ENCODE measurements at regions not wholly inside any gene's neighbourhood (a gene's known extent, or its start where the extent isn't known, plus 50 kb on each side); places are given as distances from the start of the nearest gene placed in this dataset.

DNA sequence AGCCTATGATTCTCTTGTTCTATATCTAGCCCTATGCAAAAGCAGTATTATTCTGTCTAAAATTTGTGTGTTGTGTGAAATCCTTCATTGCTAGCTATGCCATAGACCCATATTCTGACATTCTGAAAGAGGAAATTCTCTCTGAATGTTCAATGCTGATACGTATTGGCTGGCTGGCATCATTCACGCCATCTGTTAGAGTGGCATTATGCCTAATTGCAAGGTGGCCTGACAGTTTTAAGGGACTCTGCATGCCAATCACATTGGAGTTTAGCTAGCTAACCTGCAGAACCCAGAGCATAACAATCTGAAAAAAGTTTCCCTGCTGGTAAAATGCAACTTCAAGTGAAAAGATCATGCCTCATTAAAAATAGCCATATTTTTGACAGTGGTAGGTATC, 316.0 kb downstream of the SOX11 start:
- TF ChIP-seq CBFB (CRISPR knock-in tag; IDR thresholded peaks at IDR 0.05; ENCODE audit: low read depth): no peak
- TF ChIP-seq, protein P1, sequence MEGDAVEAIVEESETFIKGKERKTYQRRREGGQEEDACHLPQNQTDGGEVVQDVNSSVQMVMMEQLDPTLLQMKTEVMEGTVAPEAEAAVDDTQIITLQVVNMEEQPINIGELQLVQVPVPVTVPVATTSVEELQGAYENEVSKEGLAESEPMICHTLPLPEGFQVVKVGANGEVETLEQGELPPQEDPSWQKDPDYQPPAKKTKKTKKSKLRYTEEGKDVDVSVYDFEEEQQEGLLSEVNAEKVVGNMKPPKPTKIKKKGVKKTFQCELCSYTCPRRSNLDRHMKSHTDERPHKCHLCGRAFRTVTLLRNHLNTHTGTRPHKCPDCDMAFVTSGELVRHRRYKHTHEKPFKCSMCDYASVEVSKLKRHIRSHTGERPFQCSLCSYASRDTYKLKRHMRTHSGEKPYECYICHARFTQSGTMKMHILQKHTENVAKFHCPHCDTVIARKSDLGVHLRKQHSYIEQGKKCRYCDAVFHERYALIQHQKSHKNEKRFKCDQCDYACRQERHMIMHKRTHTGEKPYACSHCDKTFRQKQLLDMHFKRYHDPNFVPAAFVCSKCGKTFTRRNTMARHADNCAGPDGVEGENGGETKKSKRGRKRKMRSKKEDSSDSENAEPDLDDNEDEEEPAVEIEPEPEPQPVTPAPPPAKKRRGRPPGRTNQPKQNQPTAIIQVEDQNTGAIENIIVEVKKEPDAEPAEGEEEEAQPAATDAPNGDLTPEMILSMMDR (IDR thresholded peaks at IDR 0.05): no peak
- no peak for TF ChIP-seq ETV6 (CRISPR knock-in tag; IDR thresholded peaks at IDR 0.05)
- TF ChIP-seq, protein P2, sequence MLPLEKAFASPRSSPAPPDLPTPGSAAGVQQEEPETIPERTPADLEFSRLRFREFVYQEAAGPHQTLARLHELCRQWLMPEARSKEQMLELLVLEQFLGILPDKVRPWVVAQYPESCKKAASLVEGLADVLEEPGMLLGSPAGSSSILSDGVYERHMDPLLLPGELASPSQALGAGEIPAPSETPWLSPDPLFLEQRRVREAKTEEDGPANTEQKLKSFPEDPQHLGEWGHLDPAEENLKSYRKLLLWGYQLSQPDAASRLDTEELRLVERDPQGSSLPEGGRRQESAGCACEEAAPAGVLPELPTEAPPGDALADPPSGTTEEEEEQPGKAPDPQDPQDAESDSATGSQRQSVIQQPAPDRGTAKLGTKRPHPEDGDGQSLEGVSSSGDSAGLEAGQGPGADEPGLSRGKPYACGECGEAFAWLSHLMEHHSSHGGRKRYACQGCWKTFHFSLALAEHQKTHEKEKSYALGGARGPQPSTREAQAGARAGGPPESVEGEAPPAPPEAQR (CRISPR knock-in tag; IDR thresholded peaks at IDR 0.05): no peak
- no peak for TF ChIP-seq NFYB (CRISPR knock-in tag; conservative IDR thresholded peaks at IDR 0.05; ENCODE audit: low read depth)
- no peak for TF ChIP-seq ZBTB21 (CRISPR knock-in tag; IDR thresholded peaks at IDR 0.05; ENCODE audit: borderline replicate concordance)
- TF ChIP-seq TEAD4 (CRISPR knock-in tag; IDR thresholded peaks at IDR 0.05): no peak
- TF ChIP-seq ESRRA (CRISPR knock-in tag; IDR thresholded peaks at IDR 0.05; ENCODE audit: borderline replicate concordance): no peak
- TF ChIP-seq, protein P3, sequence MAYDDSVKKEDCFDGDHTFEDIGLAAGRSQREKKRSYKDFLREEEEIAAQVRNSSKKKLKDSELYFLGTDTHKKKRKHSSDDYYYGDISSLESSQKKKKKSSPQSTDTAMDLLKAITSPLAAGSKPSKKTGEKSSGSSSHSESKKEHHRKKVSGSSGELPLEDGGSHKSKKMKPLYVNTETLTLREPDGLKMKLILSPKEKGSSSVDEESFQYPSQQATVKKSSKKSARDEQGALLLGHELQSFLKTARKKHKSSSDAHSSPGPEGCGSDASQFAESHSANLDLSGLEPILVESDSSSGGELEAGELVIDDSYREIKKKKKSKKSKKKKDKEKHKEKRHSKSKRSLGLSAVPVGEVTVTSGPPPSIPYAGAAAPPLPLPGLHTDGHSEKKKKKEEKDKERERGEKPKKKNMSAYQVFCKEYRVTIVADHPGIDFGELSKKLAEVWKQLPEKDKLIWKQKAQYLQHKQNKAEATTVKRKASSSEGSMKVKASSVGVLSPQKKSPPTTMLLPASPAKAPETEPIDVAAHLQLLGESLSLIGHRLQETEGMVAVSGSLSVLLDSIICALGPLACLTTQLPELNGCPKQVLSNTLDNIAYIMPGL (CRISPR knock-in tag; IDR thresholded peaks at IDR 0.05): no peak

Measured in WTC11 (cell line).